ENCODE measurements at regions not wholly inside any gene's neighbourhood (a gene's known extent, or its start where the extent isn't known, plus 50 kb on each side); places are given as distances from the start of the nearest gene placed in this dataset.
"Not testable (repeated sequence)": the region's sequence is repeated elsewhere in the genome, so short reads cannot be mapped to it uniquely, and the experiment has no call there.

DNA sequence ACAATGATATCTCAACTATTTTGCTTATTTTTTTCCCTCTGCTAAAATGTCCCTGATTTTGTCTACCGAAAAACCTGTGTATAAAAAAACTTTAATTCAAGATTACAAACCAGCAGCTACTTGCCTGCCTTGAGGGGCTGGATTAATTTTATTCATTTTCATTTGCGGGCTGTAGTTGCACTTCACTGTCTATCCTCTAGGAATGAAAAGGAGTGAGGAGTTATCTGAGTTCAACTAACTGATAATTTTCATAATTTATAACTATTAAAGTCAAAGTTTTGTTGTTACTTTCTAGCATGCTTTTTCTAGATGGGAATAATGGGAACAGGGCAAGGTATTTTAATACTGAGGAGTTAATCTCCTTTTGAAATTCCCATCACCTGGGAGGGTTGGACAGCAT, 50.3 kb upstream of the AGTPBP1 start:
- not testable (repeated sequence) for DNase-seq

DNA sequence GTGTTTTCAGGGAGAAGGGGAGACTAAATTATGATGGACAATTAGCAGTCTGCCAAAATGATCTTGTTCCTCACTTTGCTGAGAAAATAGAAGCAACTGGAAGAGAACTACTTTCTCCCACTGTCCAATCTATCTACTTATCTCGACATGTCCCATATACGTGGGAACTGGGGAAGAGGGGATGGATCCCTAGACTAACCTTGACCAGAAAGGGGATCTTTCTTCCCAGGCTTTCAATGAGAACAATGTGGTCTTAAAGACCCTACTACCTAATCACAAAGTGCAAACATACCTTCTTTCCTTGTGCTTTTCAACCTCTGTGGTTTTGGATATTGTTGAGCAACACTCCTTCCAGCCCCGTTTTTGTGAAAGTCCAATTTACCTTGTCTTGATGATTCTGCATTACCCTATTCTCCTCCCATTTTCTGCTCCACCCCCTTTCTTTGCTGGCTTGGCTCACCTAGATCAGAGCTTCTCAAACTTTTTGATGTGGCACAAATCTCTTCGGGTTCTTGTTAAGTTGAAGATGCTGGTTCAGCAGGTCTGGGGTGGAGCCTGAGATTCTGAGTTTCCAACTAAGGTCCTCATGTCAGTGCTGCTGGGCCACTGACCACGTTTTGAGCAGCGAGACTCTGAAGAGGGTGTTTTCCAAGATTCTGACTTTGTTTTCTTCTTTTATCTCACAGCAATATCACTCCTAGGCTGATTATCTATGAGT, 61.4 kb upstream of the AGTPBP1 start:
- peak; percentile 74 for DNase-seq

DNA sequence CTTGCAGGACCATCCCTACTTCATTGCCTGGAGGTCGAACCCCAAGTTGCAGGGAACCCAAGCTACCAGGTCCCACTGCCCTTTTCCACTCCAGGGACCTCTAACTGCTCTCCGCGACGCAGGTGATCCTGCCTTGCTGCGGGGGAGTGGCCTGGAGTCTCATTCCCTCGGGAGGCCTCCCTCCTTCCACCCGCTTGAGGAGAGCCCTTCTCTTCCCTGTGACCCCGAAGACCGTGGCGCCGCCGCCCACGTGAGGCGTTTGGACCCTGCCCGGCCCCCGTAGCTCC, 63.0 kb upstream of the AGTPBP1 start:
- not testable (repeated sequence) for DNase-seq

- peak; percentile 89 for DNase-seq
Observed at GRCh38 chr9:85805134-85806005, 63.6 kb upstream of the AGTPBP1 start.

DNA sequence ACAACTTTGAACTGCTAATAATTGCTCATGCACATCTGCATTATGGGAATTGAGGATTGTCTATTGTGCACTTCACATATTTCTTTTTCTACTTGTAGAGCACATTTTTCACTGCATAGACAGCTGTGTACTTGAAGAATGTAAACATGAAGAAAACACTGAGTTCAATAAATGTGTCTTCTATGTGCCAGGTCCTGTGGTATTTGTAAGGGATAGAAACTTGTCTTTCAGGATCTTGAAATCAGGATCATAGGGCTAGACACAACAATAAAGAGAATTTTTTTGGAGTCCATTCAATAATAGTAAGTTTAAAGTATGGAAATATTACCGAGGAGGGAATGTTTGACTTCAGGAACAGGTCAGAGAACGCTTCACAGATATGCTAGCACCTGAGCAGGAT, 66.6 kb upstream of the AGTPBP1 start:
- DNase-seq = not testable (repeated sequence)

- not testable (repeated sequence) for DNase-seq
Observed at GRCh38 chr9:85813388-85813787, 71.6 kb upstream of the AGTPBP1 start.

- DNase-seq = not testable (repeated sequence)
Observed at GRCh38 chr9:85814800-85815199, 73.0 kb upstream of the AGTPBP1 start.

DNA sequence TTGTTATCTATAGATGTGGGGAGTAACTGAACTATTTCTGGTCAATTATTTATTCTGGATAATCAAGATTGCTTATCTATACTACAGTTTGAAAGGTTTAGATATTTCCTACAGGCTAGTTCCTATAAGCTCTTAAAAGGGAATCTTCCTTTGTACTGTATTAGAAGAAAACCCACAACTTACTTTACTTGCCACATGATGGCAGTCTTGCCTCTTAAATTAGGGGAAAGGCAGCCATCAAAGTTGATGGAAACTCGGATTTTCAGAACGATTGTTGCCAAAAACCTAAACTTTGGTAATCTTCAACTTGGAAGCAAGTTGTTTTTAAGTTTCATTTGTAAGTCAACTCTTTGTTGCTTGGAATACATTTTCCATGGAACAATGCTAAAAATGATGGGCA, 77.2 kb upstream of the AGTPBP1 start:
- DNase-seq = peak; percentile 62

DNA sequence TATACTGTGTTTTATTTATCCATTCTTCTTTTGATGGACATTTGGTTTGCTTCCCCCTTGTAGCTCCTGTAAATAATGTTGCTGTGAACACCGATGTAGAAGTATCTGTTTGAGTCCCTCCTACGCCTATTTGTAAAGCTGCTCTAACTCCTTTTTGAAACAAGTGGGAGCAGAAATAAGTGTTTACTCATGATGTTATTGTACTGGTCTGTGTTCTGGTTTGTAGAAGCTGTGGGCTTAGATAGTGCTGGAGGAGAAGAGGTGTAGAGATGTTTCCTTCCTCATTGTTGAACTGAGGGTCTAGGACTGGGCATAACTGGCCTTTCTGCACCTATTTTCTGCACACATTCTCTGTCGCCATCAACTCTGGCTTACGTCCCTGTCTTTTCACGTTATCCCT, 78.8 kb upstream of the AGTPBP1 start:
- not testable (repeated sequence) for DNase-seq

GRCh38 chr9:85824949-85825348, 83.2 kb upstream of the AGTPBP1 start:
- DNase-seq = not testable (repeated sequence)

GRCh38 chr9:85834591-85834990, 92.8 kb upstream of the AGTPBP1 start:
- DNase-seq = not testable (repeated sequence)

DNA sequence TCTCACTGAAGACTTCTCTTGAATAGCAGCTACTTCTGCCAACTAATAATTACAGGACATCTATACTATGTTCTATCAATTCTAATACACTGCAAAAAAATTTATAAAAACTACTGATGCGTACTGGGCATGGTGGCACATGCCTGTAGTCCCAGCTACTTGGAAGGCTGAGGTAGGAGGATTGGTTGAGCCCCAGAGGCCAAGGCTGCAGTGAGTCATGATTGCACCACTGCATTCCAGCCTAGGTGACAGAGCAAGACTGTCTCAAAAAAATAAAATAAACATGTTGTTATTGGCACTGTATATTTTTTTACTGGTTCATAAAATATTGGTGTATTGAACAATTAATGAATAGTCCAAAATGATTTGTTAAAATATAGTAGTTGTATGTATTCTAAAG, 97.0 kb upstream of the NAA35 start:
- DNase-seq = not testable (repeated sequence)

- not testable (repeated sequence) for DNase-seq
Observed at GRCh38 chr9:85847782-85848181, 93.2 kb upstream of the NAA35 start.

DNA sequence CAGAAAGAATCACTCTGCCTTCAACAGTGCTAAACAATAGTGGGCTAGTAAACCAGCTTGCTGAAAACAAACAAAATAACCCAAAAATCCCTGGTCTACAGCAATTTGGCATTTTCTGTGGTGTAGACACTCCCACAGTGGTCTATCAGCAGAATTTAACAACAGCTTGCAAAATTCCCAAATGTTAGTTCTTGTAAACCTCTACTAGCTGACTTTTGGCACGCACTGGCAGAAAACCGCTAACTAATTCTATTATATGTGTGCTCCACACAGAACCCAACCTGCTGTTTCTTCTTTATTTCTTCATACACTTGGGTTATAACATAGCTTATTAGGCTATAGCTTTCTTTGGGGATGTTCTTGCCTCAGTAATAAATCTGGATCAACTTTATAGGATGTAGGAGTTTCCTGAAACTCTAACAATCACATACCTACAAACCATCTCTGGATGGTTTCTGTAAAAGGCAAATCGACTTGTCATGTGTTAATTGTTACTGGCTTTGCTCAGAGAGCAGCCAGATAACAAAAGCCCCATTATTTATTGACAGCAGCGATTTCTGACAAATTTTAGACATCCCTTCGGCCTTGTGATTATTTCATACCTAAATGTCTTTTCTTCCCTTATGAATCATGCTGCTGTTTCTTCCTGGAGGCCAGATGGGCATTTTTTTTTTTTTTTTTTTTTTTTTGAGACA, 82.7 kb upstream of the NAA35 start:
- DNase-seq = no peak

DNA sequence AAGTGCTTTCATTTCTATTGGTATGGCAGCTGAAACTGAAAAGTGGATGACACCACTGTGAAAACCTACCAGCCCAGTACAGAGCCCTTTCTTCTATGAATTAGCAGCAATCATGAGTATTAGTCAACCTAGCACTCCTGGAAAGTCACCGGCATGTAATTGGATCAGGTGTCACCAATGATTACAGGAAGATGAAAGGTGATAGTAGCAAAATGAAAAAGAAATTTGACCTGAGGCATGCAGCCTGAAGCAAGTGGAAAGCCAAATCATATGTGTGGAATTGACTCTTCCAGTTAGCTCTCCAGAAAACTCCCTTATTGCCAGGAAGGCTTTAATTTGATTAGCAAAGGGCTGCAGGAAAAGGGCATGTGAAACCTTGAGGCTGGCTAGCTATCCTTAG, 81.2 kb upstream of the NAA35 start:
- no peak for DNase-seq

- not testable (repeated sequence) for DNase-seq
Observed at GRCh38 chr9:85861882-85862281, 79.1 kb upstream of the NAA35 start.

- DNase-seq = no peak
Observed at GRCh38 chr9:85863875-85864274, 77.1 kb upstream of the NAA35 start.

- peak; percentile 4 for DNase-seq
Observed at GRCh38 chr9:85871008-85871407, 69.9 kb upstream of the NAA35 start.

DNA sequence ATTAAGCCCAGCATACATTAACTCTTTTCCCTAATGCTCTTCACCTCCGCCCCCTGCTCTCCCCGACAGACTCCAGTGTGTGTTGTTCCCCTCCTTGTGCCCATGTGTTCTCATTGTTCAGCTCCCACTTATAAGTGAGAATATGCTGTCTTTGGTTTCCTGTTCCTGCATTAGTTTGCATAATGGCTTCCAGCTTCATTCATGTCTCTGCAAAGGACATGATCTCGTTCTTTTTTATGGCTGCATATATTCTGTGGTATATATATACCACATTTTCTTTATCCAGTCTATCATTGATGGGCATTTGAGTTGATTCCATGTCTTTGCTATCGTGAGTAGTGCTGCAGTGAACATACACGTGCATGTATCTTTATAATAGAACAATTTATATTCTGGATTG, 69.3 kb upstream of the NAA35 start:
- DNase-seq = not testable (repeated sequence)

DNA sequence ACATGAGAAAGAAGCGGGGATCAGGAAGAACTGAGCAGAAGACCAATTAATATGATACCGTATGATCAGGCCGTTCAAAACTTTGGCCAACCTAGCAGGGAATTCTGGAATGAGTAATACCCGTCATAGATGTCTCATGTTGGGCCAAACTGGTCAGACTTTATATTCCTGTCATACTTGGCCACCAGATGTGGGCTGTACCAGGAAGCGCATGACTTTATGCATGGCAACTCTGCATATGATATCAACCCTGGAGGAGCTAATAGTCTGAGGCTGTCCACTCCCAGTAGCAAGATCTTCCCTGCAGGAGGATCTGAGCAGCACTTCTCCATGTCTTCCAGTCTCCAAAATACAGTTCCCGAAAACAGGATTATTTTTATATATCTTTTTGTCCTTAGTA, 68.5 kb upstream of the NAA35 start:
- DNase-seq = no peak

GRCh38 chr9:85876628-85877027, 64.3 kb upstream of the NAA35 start:
- no peak for DNase-seq

DNA sequence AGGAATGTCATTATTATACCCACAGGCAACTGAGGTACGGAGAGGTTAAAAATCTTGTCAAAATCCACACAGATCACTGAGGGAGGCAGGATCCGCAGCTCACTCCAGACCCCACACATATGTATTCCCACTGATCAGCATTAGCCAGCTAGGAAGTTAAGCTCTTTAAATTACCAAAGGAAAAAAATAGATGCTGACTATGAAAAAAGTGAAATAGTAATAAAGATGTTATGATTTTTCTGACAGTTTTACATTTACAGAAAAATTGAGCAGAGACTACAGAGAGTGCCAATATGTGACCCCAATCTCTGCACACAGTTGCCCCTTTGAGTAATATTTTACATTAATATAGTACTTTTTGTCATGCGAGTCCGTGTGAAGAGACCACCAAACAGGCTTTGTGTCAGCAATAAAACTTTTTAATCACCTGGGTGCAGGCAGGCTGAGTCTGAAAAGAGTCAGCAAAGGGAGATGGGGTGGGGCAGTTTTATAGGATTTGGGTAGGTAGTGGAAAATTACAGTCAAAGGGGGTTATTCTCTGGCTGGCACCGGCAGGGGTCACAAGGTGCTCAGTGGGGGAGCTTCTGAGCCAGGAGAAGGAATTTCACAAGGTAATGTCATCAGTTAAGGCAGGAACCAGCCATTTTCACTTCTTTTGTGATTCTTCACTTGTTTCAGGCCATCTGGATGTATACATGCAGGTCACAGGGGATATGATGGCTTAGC, 61.9 kb upstream of the NAA35 start:
- not testable (repeated sequence) for DNase-seq

- not testable (repeated sequence) for DNase-seq
Observed at GRCh38 chr9:85880507-85880906, 60.4 kb upstream of the NAA35 start.

Measured in CD4-positive, alpha-beta T cell treated with Interleukin-12 subunit alpha and Interleukin-12 subunit beta, for 1 hour (primary cell).